GM19438 (cell line): ENCODE measurements at regions not wholly inside any gene's neighbourhood (a gene's known extent, or its start where the extent isn't known, plus 50 kb on each side); places are given as distances from the start of the nearest gene placed in this dataset.
"Not testable (repeated sequence)": the region's sequence is repeated elsewhere in the genome, so short reads cannot be mapped to it uniquely, and the experiment has no call there.

Experiments
- ATAC-seq: cut with Tn5 transposase; IDR thresholded peaks from one replicate; pipeline ENCODE4 v1.9.1; 2021; ENCODE audit warnings: low read depth; ENCODE audit not compliant: unreplicated experiment

DNA sequence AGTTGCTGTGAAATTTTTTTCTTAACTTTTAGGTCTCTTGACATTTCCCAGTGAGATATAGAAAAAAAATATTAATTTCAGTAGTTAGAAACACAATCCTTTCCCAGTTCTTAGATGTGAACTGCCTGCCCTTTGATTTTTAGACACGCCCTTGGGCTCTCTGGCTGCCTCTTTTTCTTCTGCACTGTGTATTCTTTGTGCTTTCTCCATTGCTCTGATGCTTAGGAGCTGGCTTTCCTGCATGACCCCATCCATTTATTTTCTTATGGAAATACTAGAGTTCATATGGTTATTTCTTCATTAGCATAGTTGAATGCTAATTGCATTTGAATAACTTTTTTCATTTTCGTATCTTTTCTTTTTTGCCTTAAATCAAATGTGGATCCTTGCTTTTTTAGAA, 224.9 kb upstream of the SMIM31 start:
- no peak for ATAC-seq

DNA sequence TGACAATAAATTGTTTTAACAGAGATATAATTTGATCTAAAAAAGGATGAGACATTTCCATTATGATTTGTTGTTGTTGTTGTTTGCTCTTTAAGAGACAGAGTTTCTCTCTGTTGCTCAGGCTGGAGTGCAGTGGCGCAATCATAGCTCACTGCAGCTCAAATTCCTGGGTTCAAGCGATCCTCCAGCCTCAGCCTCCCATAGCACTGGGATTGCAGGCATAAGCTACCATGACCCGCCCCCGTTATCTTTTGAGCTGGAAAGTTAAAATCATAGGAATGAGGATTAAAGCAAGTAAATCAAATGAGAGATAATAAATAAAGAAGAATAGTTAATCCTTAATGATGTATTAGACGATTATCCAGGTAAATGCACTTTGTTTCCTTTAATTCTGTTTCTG, 224.4 kb upstream of the SMIM31 start:
- no peak for ATAC-seq

DNA sequence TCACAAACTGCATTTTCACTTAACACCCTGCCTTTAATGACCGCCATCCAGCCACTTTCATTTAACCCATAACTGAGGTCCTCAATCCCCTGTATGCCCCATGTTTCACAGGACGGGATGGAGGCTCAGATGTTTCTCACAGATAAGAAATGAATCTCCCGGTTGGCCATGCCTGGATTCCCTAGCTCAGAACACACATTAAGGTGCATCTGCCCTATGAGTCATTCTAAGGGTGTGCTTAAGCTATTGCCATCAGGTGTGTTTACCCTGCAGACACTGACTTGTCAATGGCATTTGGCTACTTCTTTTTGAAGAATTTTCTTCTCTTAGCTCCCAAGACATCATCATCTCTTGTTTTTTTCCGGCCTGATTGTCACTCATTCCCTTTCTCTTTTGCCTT, 222.6 kb upstream of the SMIM31 start:
- no peak for ATAC-seq

DNA sequence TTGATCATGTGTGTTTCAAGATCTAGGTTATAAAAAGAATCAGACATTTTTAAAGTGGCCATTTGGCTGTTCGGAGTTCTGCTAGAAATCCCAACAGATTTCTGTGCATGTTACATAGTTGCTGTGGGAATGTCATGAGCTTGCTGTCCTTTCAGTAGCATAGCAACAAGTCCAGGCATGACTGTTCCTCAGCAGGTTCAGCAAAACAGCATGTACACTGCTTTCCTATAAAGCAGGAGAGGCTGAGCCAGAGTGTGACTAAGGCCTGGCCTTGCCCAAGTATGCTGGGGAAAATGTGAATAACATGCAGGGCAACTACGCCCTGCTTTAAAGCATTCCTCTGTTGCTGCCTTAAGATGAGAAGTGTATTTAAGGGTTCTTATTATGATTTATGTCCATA, 217.1 kb upstream of the SMIM31 start:
- no peak for ATAC-seq

DNA sequence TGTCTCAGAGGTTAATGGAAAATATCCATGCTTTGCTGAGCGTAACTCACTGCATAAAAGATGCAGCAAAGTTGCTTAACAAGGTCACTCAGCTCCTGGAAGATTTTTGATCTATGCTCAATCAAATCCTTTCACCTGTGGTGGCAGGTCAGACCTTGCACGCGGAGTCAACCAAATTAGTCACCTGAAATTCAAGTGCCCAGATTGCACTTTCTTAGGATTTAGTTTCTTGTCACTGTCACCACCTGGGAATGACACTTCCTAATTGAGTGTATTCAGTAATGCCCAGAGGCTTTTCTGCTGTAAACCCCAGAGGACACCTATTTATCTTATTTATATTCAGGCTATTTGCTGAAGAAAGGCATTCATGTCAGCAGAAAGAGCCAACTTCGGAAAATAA, 215.8 kb upstream of the SMIM31 start:
- ATAC-seq = no peak

DNA sequence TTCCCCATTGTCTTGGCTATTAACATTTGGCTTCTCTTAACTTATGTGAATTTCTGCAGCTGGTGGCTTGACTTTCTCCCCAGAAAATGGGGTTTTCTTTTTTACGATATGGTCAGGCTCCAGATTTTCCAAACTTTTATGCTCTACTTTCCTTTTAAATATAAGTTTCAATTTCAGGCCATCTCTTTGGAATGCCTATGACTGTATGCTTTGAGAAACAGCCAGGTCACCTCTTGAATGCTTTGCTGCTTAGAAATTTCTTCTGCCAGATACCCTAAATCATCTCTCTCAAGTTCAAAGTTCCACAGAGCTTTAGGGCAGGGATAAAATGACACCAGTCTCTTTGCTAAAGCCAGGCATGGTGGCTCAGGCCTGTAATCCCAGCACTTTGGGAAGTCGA, 212.9 kb upstream of the SMIM31 start:
- no peak for ATAC-seq

- ATAC-seq = no peak
These were observed 211.5 kb upstream of the SMIM31 start for GRCh38 chr4:164542431-164542830.

DNA sequence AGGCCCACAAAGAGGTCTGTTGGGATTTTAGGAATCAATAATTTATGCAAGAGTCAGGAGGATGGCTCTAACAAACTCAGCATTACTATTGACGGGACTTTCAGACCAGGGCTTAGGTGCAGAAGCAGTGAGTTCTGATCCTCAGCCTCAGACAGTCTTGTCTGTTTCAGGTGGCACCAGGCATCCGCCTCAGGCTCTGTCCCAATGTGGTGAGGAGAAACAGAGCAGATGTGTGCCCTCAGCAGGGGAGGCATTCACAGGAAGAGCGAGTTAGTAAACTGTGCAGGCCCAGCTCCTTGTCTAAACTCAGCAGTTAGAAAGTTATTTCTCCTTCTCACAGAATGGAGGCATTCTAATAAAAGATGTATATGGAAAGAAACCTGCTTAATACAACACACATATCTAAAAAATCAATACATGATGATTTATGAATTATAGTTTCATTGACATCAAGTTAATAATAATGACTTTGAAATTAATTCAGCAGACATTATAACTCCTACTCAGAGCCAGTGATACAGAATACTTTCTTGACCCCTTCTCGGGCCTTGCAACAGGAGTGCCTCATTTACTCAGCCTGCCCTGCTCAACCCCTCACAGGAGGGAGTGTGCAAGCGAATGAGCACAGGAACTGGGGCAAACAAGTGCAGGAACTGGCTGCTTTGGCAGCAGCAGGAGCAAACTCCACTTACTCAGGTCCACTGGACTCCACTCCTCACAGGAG, 202.8 kb upstream of the SMIM31 start:
- ATAC-seq = no peak

GRCh38 chr4:164551713-164552040, 202.3 kb upstream of the SMIM31 start:
- ATAC-seq = no peak

GRCh38 chr4:164571593-164572390, 182.1 kb upstream of the SMIM31 start:
- no peak for ATAC-seq

DNA sequence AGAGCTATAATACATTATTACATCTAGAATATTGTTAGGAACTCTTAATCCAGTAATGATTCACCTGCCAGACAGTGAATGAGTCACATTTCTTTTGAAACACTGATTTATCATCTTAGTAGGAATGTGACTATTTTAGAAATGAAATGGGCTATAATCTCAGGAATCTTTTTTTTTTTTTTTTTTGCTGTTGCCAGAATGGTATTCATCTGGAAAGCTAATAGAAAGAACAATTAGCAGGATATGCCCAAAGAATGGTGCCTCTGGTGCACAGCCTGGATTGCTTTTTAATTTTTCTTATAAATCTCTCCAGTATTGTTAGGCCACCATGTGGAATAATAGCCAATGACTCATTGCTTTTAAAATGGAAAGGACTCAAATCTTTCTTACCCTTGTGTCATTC, 181.1 kb upstream of the SMIM31 start:
- ATAC-seq = no peak

DNA sequence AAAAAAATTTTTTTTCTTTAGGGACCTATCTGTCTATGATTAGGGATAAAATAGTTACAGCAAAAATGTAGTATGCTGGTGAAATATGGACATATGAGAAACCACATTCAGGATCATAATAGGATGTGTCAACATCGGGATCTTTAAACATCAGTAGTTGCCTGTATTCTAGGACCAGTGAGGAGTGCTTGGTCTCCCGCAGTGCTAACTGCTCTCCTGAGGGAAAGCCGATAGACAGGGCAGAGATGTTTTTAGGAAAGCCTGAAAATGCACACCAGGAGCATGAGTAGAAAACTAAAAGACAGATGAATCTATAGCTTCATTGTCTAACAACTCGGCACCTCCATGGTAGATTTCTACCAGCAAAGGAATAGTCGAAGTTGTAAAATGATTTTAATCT, 178.1 kb upstream of the SMIM31 start:
- no peak for ATAC-seq

DNA sequence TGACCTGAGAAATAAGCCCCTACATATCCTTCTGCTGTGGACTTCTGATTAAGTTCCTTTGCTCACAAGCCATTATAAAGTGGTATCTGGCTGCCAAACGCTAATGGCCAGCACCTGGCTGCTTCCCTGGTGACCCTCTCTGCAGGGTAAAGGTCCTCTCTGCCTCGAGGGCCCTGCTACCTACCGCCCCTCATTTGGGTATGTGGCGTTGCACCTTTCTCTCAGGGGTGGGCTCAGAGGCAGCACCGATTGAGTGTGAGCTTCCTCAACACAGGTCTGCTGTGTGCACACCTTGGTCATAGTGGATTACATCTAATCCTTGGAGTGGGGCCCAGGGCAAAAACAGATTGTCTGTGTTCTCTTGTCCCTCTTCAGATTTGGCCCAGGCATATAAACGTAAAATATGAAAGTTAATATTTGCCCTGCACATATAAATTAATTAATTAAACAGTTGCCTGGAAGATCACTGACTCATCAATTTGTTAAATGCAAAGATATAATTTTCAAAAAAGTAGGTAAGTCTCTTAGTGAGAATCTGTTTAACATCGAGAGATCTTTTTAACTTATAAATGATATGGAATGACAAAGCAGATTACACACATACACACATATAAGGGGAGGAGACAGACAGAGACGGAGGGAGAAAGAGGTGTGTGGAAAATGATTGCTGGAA, 174.5 kb upstream of the SMIM31 start:
- no peak for ATAC-seq

DNA sequence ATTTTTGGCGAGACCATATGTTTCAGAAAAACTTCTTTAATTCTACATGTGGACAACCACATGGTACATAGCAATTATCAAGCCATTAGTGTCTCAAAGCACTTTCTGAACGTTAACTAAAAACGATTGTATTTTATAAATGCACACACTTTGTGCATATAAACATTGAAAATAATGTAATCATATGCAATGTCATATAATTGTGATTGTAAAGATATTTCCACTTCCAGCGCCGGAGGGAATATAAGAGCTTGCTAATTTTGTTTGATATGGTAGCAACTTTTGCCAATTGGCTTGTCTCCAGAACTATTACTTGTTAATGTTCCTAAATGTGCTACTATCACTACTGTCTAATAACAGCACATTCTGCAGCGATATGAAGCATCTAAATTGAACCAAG, 162.3 kb upstream of the SMIM31 start:
- no peak for ATAC-seq

DNA sequence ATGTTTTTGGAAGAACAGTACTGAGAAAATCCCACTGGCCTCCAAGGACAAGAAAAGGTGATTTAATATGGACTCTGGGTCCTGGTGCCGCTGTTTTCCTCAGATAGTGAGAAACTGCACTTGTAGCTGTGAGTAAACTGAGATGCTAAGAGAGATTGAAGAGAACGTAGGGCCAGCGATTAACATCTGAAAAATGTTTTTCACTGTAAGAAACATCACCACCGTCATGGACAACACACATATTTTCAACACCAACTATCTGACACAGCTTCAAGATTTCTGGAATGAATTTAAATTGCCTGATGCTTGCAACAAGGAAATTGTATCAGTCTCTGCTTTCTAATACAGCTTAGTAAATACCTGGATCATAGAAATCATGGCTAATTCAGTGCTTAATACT, 158.2 kb upstream of the SMIM31 start:
- no peak for ATAC-seq

DNA sequence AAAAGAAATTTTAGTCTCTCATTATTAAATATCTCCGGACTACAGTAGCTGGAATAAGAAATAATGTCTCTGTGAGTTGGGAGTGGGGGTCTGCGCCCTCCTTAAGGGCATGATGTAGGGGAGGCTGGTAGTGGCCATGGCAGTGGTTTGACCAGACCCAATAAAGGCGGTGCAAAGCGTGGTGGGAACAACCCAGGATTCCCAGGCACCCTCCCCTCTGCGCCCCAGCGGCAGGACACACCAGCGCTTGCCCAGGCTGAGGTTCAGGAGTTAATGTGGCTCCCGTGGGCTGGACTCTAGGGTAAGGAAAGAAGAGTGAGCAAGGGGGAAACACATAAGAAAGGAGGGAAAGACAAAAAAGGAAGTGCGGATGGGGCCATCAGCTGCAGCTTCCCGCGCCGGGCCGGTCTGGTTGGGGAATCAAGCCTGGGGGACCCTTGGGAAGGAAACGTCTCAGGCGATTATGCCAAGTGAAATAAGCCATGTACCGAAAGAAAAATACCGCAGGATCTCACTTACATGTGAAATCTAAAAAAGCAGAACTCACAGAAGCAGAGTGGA, 157.5 kb upstream of the SMIM31 start:
- ATAC-seq = no peak

DNA sequence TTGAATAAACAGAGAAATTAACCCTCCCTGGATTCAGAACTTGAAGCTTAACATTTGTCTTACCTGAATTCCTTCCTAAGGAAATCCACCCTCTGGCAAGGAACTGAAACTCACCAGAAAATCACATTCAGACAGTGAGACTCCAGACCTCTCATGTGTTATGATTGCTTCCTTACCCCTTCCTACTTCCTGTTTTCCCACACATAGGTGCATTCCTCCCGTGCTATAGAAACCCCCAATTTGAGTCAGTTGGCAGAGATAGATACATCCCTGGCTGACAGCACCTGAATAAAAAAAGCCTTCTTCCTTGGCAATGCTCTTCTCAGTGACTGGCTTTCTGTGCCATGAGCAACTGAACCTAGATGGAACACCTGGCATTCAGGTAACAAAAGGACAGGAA, 157.0 kb upstream of the SMIM31 start:
- no peak for ATAC-seq

DNA sequence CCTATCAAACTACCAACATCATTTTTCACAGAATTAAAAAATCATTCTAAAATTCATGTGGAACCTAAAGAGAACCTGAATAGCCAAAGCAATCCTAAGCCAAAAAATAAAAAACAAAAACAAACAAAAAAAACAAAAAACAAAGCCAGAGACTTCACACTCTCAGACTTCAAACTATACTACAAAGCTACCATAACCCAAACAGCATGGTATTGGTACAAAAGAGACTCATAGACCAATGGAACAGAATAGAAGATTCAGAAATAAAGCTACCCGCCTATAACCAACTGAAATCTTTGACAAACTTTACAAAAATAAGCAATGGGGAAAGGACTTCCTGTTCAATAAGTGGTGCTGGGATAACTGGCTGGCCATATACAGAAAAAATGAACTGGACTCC, 152.3 kb upstream of the SMIM31 start:
- ATAC-seq = no peak

DNA sequence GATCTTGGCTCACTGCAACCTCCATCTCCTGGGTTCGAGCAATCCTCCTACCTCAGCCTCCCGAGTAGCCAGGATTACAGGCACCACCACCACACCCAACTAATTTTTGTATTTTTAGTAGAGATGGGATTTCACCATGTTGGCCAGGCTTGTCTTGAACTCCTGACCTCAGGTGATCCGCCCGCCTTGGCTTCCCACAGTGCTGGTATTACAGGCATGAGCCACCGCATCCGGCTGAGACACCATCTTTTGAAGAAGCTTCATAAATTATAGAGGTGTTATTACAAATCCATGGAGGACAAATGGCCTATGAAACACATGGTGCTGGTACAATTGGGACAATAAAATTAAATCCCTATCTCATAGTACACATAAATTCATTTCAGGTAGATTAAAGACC, 148.1 kb upstream of the SMIM31 start:
- not testable (repeated sequence) for ATAC-seq

- ATAC-seq = peak; percentile 82
These were observed 147.5 kb upstream of the SMIM31 start for GRCh38 chr4:164606478-164606877.

DNA sequence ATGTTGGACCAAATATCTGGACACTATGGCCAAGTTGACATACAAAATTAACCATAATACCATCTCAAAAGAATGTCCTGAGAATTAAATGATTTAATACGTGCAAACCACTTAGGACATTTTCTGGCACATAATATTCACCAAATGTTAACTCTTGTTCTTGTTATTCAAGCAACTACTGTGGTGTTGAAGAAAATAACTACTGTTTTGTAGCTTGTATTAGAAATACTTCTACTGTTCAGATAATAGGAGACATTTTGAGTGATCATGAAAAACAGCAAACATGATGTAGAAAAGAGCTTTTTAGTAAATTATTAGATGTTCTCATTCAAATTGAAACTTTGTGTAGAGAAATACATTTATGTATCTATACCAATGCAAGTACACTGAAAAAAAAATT, 140.7 kb upstream of the SMIM31 start:
- ATAC-seq = no peak

DNA sequence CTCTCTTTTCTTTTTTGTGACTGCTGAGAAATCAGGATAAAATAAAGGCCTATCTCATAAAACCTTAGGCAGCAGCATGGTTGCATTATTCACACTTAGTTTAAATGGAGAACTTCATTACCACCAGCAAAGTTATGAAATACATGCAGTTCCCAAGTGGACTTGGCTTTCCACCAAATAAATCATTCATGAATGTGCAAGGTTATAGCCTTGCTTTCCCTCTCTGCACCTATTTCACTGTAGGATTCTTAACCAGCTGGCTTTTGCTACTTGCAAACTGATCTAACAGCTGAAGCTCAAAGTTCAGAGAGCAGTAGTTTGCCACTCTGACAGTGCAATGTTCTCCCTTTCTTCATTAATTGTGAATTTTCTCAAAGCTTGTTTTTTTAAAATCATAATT, 140.1 kb upstream of the SMIM31 start:
- ATAC-seq = no peak
